D341Med (cell line): ENCODE measurements at regions not wholly inside any gene's neighbourhood (a gene's known extent, or its start where the extent isn't known, plus 50 kb on each side); places are given as distances from the start of the nearest gene placed in this dataset.
"Not testable (repeated sequence)": the region's sequence is repeated elsewhere in the genome, so short reads cannot be mapped to it uniquely, and the experiment has no call there.

Source experiments
- DNase-seq: peaks from one replicate; pipeline ENCODE4 v3.0.0; 2012; ENCODE audit warnings: low spot score

- no peak for DNase-seq
These were observed 646.0 kb upstream of the PITX2 start for GRCh38 chr4:111268769-111269414.

- DNase-seq = no peak
These were observed 646.6 kb upstream of the PITX2 start for GRCh38 chr4:111269439-111269838.

- DNase-seq = no peak
These were observed 651.2 kb upstream of the PITX2 start for GRCh38 chr4:111274060-111274459.

- no peak for DNase-seq
These were observed 651.6 kb upstream of the PITX2 start for GRCh38 chr4:111274486-111274885.

- no peak for DNase-seq
These were observed 658.3 kb upstream of the PITX2 start for GRCh38 chr4:111281219-111281618.

- no peak for DNase-seq
These were observed 659.2 kb upstream of the PITX2 start for GRCh38 chr4:111282035-111282434.

GRCh38 chr4:111283066-111283677 is 660.3 kb upstream of the PITX2 start:
- peak; percentile 61 for DNase-seq

- no peak for DNase-seq
These were observed 673.6 kb upstream of the PITX2 start for GRCh38 chr4:111296466-111296865.

GRCh38 chr4:111303806-111304205 is 680.9 kb upstream of the PITX2 start:
- no peak for DNase-seq

GRCh38 chr4:111323496-111323895 is 700.6 kb upstream of the PITX2 start:
- no peak for DNase-seq

- DNase-seq = no peak
These were observed 701.0 kb upstream of the PITX2 start for GRCh38 chr4:111323916-111324315.

- no peak for DNase-seq
These were observed 703.6 kb upstream of the PITX2 start for GRCh38 chr4:111326450-111326849.

GRCh38 chr4:111330786-111331185 is 707.9 kb upstream of the PITX2 start:
- no peak for DNase-seq

GRCh38 chr4:111334361-111334760 is 711.5 kb upstream of the PITX2 start:
- DNase-seq = no peak

- not testable (repeated sequence) for DNase-seq
These were observed 714.5 kb upstream of the PITX2 start for GRCh38 chr4:111337186-111337876.

GRCh38 chr4:111359602-111360001 is 736.7 kb upstream of the PITX2 start:
- DNase-seq = no peak

- no peak for DNase-seq
These were observed 738.0 kb upstream of the PITX2 start for GRCh38 chr4:111360906-111361305.

GRCh38 chr4:111362941-111363361 is 740.1 kb upstream of the PITX2 start:
- peak; percentile 30 for DNase-seq

GRCh38 chr4:111377880-111378279 is 755.0 kb upstream of the PITX2 start:
- DNase-seq = not testable (repeated sequence)

- no peak for DNase-seq
These were observed 756.7 kb upstream of the FAM241A start for GRCh38 chr4:111388561-111388960.

- no peak for DNase-seq
These were observed 753.4 kb upstream of the FAM241A start for GRCh38 chr4:111391829-111392228.

- DNase-seq = no peak
These were observed 751.5 kb upstream of the FAM241A start for GRCh38 chr4:111393781-111394180.

GRCh38 chr4:111398906-111399330 is 746.3 kb upstream of the FAM241A start:
- no peak for DNase-seq
